ENCODE measurements at regions not wholly inside any gene's neighbourhood (a gene's known extent, or its start where the extent isn't known, plus 50 kb on each side); places are given as distances from the start of the nearest gene placed in this dataset.

DNA sequence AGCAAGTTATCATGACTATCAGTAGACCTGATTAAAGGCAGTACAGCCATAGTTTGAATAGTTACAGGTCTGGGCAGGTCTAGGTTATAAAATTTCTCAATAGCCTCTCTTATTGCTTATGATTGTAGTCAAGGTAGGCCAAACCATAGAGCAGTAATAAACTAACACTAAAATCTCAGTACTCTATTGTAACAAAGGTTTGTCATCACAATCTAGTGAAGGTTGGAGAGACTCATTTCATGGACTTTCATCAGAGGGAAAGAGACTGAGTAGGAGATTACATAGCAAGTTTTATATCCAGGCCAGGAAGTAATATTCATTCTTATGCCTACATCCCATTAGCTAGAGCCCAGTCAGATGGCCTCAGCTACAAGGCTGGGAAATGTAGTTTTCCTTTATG lies 141.0 kb downstream of the ASB9 start:
- TF ChIP-seq GATA3 (IDR thresholded peaks at IDR 0.05; ENCODE audit: low read depth, low read length) (no peak), GATA2 (IDR thresholded peaks at IDR 0.05; ENCODE audit: low read depth, low read length) (no peak)

Measured in SH-SY5Y (cell line).